K562 (cell line): ENCODE measurements at regions not wholly inside any gene's neighbourhood (a gene's known extent, or its start where the extent isn't known, plus 50 kb on each side); places are given as distances from the start of the nearest gene placed in this dataset.

ENCODE experiments used
- JUNB ChIP-seq: fragments of 450-650 bp; formaldehyde crosslinking; conservative IDR thresholded peaks from 2 replicates; pipeline ENCODE4 v1.4.0; 2020; ENCODE audit warnings: mild to moderate bottlenecking
- RNF2 ChIP-seq: sonication (generic); IDR thresholded peaks from 2 replicates; pipeline ENCODE4 v1.6.1; 2016
- ZBTB8A ChIP-seq: fragments of 450-650 bp; IDR thresholded peaks from 2 replicates; pipeline ENCODE4 v1.6.1; 2018; ENCODE audit warnings: mild to moderate bottlenecking, moderate library complexity; ENCODE audit not compliant: partially characterized antibody
- ZNF274 ChIP-seq: IDR thresholded peaks from 2 replicates; pipeline ENCODE4 v1.6.1; 2011; ENCODE audit warnings: low read depth, mild to moderate bottlenecking, low read length, moderate library complexity, borderline replicate concordance
- ZNF431 ChIP-seq: sonication (generic); formaldehyde crosslinking; IDR thresholded peaks from 2 replicates; pipeline ENCODE4 v1.8.0; 2022; ENCODE audit warnings: mild to moderate bottlenecking, missing genetic modification reagents
- TF ChIP-seq, protein P1 (sequence below): fragments of 450-650 bp; IDR thresholded peaks from 2 replicates; pipeline ENCODE4 v1.6.1; 2014; ENCODE audit warnings: low read depth, mild to moderate bottlenecking, moderate library complexity, borderline replicate concordance
- TF ChIP-seq, protein P2 (sequence below): fragments of 250-450 bp; sonication (Bioruptor Pico); IDR thresholded peaks from 2 replicates; pipeline ENCODE4 v1.5.0; 2021; ENCODE audit warnings: mild to moderate bottlenecking, borderline replicate concordance

DNA sequence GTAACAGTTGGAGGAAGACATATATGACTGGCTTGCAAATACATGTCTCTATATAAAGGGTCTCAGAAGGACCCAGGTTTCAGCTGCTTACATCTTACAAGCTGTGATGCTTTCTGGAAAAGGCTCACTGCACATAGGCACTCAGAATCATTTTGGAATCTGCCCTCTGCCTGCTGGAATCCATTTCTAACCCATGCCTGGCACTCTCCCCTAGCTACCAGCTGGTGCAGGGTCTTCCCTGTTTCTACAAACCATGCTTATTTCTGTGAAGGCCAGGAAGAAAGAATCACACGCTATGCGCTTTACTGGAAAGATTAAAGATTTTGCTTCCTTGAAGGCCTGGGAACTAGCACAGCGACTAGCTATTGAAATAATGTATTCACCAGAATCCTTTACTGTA is 151.3 kb downstream of the DICER1 start:
- TF ChIP-seq JUNB = no peak
- TF ChIP-seq, protein P1, sequence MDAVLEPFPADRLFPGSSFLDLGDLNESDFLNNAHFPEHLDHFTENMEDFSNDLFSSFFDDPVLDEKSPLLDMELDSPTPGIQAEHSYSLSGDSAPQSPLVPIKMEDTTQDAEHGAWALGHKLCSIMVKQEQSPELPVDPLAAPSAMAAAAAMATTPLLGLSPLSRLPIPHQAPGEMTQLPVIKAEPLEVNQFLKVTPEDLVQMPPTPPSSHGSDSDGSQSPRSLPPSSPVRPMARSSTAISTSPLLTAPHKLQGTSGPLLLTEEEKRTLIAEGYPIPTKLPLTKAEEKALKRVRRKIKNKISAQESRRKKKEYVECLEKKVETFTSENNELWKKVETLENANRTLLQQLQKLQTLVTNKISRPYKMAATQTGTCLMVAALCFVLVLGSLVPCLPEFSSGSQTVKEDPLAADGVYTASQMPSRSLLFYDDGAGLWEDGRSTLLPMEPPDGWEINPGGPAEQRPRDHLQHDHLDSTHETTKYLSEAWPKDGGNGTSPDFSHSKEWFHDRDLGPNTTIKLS = no peak
- TF ChIP-seq, protein P2, sequence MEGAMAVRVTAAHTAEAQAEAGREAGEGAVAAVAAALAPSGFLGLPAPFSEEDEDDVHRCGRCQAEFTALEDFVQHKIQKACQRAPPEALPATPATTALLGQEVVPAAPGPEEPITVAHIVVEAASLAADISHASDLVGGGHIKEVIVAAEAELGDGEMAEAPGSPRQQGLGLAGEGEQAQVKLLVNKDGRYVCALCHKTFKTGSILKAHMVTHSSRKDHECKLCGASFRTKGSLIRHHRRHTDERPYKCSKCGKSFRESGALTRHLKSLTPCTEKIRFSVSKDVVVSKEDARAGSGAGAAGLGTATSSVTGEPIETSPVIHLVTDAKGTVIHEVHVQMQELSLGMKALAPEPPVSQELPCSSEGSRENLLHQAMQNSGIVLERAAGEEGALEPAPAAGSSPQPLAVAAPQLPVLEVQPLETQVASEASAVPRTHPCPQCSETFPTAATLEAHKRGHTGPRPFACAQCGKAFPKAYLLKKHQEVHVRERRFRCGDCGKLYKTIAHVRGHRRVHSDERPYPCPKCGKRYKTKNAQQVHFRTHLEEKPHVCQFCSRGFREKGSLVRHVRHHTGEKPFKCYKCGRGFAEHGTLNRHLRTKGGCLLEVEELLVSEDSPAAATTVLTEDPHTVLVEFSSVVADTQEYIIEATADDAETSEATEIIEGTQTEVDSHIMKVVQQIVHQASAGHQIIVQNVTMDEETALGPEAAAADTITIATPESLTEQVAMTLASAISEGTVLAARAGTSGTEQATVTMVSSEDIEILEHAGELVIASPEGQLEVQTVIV (CRISPR knock-in tag) = no peak
- TF ChIP-seq ZBTB8A = no peak
- TF ChIP-seq ZNF431 = no peak
- TF ChIP-seq RNF2 = no peak
- TF ChIP-seq ZNF274 = no peak
